Endodermal cell (in vitro differentiated cells): ENCODE measurements at regions not wholly inside any gene's neighbourhood (a gene's known extent, or its start where the extent isn't known, plus 50 kb on each side); places are given as distances from the start of the nearest gene placed in this dataset.
"Not testable (repeated sequence)": the region's sequence is repeated elsewhere in the genome, so short reads cannot be mapped to it uniquely, and the experiment has no call there.

Experiments
- DNase-seq: peaks from one replicate; pipeline ENCODE4 v3.0.0-alpha.2; 2017
- H3K27ac ChIP-seq: 2 replicates; pipeline ENCODE4 v1.5.1; 2013; ENCODE audit warnings: mild to moderate bottlenecking, low read depth, low read length, moderate library complexity
- H3K27me3 ChIP-seq: 2 replicates; pipeline ENCODE4 v1.6.1; 2013; ENCODE audit warnings: mild to moderate bottlenecking, low read length, moderate library complexity; ENCODE audit not compliant: insufficient read depth, control insufficient read depth, poor library complexity, severe bottlenecking
- H3K36me3 ChIP-seq: 2 replicates; pipeline ENCODE4 v1.7.0; 2013; ENCODE audit warnings: mild to moderate bottlenecking, low read length, moderate library complexity; ENCODE audit not compliant: control insufficient read depth, insufficient read depth
- H3K4me1 ChIP-seq: one replicate; pipeline ENCODE4 v1.7.0; 2013; ENCODE audit warnings: low read length; ENCODE audit not compliant: control insufficient read depth, insufficient read depth
- H3K4me3 ChIP-seq: 2 replicates; pipeline ENCODE4 v1.5.1; 2013; ENCODE audit warnings: mild to moderate bottlenecking, low read length, moderate library complexity
- H3K9ac ChIP-seq: 2 replicates; pipeline ENCODE4 v1.6.1; 2013; ENCODE audit warnings: mild to moderate bottlenecking, low read length, moderate library complexity; ENCODE audit not compliant: poor library complexity, severe bottlenecking; ENCODE audit errors: extremely low read depth
- H3K9me3 ChIP-seq: 2 replicates; pipeline ENCODE4 v1.6.1; 2013; ENCODE audit warnings: mild to moderate bottlenecking, low read length, moderate library complexity; ENCODE audit not compliant: control insufficient read depth
- H3K27ac Mint-ChIP-seq: 2 replicates; pipeline ENCODE4 v1.8.0; 2020; ENCODE audit warnings: mixed read lengths
- H3K27me3 Mint-ChIP-seq: 2 replicates; pipeline ENCODE4 v1.8.0; 2021; ENCODE audit warnings: mild to moderate bottlenecking, mixed read lengths; ENCODE audit not compliant: insufficient read depth
- H3K36me3 Mint-ChIP-seq: 2 replicates; pipeline ENCODE4 v1.8.0; 2020; ENCODE audit warnings: low read depth, mixed read lengths
- H3K4me1 Mint-ChIP-seq: 2 replicates; pipeline ENCODE4 v1.8.0; 2020; ENCODE audit warnings: mixed read lengths
- H3K4me3 Mint-ChIP-seq: 2 replicates; pipeline ENCODE4 v1.8.0; 2020; ENCODE audit warnings: mild to moderate bottlenecking, moderate library complexity, mixed read lengths
- H3K9me3 Mint-ChIP-seq: 2 replicates; pipeline ENCODE4 v1.8.0; 2020; ENCODE audit warnings: mild to moderate bottlenecking, mixed read lengths
- WGBS, 2 experiments: methylation state at CpG; one replicate each; pipeline versions ENCODE4 v1.1.5 to v1.1.7; 2013; ENCODE audit warnings: missing lambda C conversion rate in 2 of 2, mixed read lengths in 1 of 2; ENCODE audit not compliant: insufficient coverage in 1 of 2, insufficient read length in 1 of 2; 5-methylcytosine and 5-hydroxymethylcytosine counted together
- TF ChIP-seq, protein P1 (sequence below): fragments of 200-600 bp; sonication (generic); conservative IDR thresholded peaks from 2 replicates; pipeline ENCODE4 v1.5.0; 2021; ENCODE audit warnings: antibody characterized with exemption, mild to moderate bottlenecking

DNA sequence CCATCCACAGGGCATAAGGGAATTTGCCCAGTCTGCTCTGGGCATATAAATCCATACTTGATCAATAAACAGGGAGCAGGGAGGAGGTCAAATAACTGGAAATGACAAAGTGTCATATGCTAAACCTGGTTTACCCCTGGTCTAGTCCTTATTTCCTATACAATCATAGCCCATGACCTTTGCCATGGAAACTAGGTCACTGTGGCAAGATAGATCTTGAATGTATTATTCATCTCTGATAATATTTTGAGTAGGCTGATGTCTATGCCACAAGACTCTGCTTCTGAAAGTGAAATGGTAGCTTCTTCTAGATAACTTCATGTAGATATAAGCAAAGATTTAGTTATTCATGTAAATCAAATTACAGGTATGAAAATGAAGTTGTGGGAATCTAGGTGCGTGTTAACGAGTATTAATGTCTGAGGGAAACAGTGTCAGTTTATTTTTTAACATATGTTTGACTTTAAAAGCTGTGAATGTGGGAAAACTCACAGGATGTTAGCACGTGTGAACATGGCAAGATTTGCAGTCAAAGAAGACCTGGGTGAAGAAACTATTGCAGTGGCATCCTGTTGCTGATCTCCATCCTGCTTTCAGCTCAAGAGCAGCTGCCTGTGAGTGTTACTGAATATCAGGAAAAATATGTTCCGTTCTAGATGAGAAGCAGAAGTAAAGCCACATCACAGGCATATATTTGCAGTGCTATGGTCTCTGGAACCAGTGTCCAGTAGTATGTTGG is 81.8 kb upstream of the NDP start:
- Histone ChIP-seq H3K4me3 (no peak overlapping the region), H3K27ac (no peak overlapping the region), H3K4me1 (no peaks in the 10 kb centered on the region), H3K9ac (no peak overlapping the region), H3K9me3 (no peaks in the 10 kb centered on the region), H3K27me3 (no peaks in the 10 kb centered on the region), H3K36me3 (no peaks in the 10 kb centered on the region)
- Mint-ChIP-seq H3K9me3 (peaks cover 59% of the 10 kb centered on the region), H3K4me1 (no peaks in the 10 kb centered on the region), H3K27me3 (no peaks in the 10 kb centered on the region), H3K4me3 (no peak overlapping the region), H3K36me3 (no peaks in the 10 kb centered on the region), H3K27ac (no peak overlapping the region)
- no peak for DNase-seq
- 90 to 100% methylated on average over 2 to 4 of the region's 4 CpGs for WGBS, 2 experiments
- TF ChIP-seq, protein P1, sequence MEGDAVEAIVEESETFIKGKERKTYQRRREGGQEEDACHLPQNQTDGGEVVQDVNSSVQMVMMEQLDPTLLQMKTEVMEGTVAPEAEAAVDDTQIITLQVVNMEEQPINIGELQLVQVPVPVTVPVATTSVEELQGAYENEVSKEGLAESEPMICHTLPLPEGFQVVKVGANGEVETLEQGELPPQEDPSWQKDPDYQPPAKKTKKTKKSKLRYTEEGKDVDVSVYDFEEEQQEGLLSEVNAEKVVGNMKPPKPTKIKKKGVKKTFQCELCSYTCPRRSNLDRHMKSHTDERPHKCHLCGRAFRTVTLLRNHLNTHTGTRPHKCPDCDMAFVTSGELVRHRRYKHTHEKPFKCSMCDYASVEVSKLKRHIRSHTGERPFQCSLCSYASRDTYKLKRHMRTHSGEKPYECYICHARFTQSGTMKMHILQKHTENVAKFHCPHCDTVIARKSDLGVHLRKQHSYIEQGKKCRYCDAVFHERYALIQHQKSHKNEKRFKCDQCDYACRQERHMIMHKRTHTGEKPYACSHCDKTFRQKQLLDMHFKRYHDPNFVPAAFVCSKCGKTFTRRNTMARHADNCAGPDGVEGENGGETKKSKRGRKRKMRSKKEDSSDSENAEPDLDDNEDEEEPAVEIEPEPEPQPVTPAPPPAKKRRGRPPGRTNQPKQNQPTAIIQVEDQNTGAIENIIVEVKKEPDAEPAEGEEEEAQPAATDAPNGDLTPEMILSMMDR: no peak

DNA sequence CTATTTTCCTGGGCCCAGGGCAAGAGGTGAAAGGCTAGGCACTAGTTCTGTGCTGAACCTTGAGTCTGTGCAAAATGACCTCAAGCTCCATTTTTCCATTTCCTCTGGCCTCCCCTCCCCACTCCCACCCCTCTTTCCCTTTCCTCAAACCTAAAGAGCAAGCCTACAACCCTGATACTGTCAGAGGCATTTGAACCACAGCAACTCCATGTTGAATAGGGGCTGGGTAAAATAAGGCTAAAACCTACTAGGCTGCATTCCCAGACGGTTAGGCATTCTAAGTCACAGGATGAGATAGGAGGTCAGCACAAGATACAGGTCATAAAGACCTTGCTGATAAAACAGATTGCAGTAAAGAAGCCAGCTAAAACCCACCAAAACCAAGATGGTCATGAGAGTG is 71.9 kb upstream of the NDP start:
- not testable (repeated sequence) for H3K36me3 ChIP-seq, H3K36me3 Mint-ChIP-seq, H3K4me1 ChIP-seq, H3K27ac Mint-ChIP-seq, H3K9ac ChIP-seq, H3K4me3 Mint-ChIP-seq, H3K27me3 ChIP-seq, H3K27ac ChIP-seq, H3K9me3 ChIP-seq, H3K27me3 Mint-ChIP-seq, H3K4me3 ChIP-seq, DNase-seq, H3K4me1 Mint-ChIP-seq
- peaks cover 58% of the 10 kb centered on the region for H3K9me3 Mint-ChIP-seq
- WGBS, 2 experiments: 89% methylated on average over 1 of the region's 1 CpG; no CpG with 5 or more reads in 1 of the 2 experiments

DNA sequence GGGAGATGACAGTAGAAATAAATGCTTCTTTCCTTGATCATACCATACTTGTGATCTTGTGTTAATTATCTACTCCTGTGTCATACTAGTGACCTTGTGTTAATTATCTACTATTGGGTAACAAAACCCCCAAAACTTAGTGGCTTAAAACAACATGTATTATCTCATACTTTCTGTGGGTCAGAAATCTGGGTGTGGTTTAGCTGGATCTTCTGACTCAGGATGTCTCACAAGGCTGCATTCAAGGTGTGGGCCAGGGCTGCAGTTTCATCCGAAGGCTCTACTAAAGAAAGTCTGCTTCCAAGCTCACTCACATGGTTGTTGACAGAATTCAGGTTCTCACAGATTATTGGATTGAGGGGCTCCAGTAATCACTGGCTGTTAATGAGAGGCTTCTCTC is 70.3 kb upstream of the NDP start:
- no peaks in the 10 kb centered on the region for H3K27me3 Mint-ChIP-seq
- H3K36me3 Mint-ChIP-seq: no peaks in the 10 kb centered on the region
- TF ChIP-seq, protein P1: no peak

More for the DNA sequence above, 70.3 kb upstream of the NDP start:
- Mint-ChIP-seq H3K9me3 (peaks cover 56% of the 10 kb centered on the region), H3K27ac (no peak overlapping the region), H3K4me1 (no peaks in the 10 kb centered on the region), H3K4me3 (no peak overlapping the region)
- DNase-seq: no peak
- Histone ChIP-seq H3K27me3 (no peaks in the 10 kb centered on the region), H3K9ac (no peak overlapping the region), H3K9me3 (no peaks in the 10 kb centered on the region), H3K4me3 (no peak overlapping the region), H3K27ac (no peak overlapping the region), H3K36me3 (no peaks in the 10 kb centered on the region), H3K4me1 (no peaks in the 10 kb centered on the region)
- WGBS, 2 experiments: 88% methylated on average over 1 of the region's 1 CpG; no CpG with 5 or more reads in 1 of the 2 experiments
